HL-60 (cell line): ENCODE measurements at regions not wholly inside any gene's neighbourhood (a gene's known extent, or its start where the extent isn't known, plus 50 kb on each side); places are given as distances from the start of the nearest gene placed in this dataset.

Experiments
- DNase-seq, 2 experiments: peaks; one replicate each; pipeline ENCODE4 v3.0.0-alpha.2; 2010 to 2020; ENCODE audit warnings: low read depth in 1 of 2, low spot score in 1 of 2
- H3K27ac ChIP-seq: fragments of 250-450 bp; sonication (Bioruptor Pico); replicated peaks from 2 replicates; pipeline ENCODE4 v1.5.1; 2020; ENCODE audit warnings: mild to moderate bottlenecking, moderate library complexity
- H3K27me3 ChIP-seq: fragments of 250-450 bp; sonication (Bioruptor Pico); 2 replicates; pipeline ENCODE4 v1.5.1; 2021; ENCODE audit warnings: mild to moderate bottlenecking, moderate library complexity; ENCODE audit not compliant: insufficient read depth, poor library complexity, severe bottlenecking
- H3K4me3 ChIP-seq: replicated peaks from 2 replicates; pipeline ENCODE4 v1.5.1; 2011; ENCODE audit warnings: mild to moderate bottlenecking, control low read depth, low read length; ENCODE audit not compliant: insufficient read depth
- GABPA ChIP-seq: IDR thresholded peaks from 2 replicates; pipeline ENCODE4 v1.6.1; 2012; ENCODE audit warnings: low read depth
- POLR2AphosphoS5 ChIP-seq: IDR thresholded peaks from 2 replicates; pipeline ENCODE4 v1.6.1; 2012; ENCODE audit warnings: low read depth
- SPI1 ChIP-seq: IDR thresholded peaks from 2 replicates; pipeline ENCODE4 v1.6.1; 2012; ENCODE audit warnings: low read depth, mild to moderate bottlenecking, borderline replicate concordance
- TF ChIP-seq, protein P1 (sequence below): IDR thresholded peaks from one replicate; pipeline ENCODE4 v1.5.1; 2011; ENCODE audit warnings: low read length, control low read depth, inconsistent platforms; ENCODE audit not compliant: insufficient read depth
- TF ChIP-seq, protein P2 (sequence below): IDR thresholded peaks from 2 replicates; pipeline ENCODE4 v1.6.1; 2012; ENCODE audit warnings: low read depth; ENCODE audit not compliant: insufficient replicate concordance

- Histone ChIP-seq H3K4me3 (no peak overlapping the region), H3K27ac (no peak overlapping the region), H3K27me3 (no peaks in the 10 kb centered on the region)
- TF ChIP-seq, protein P1, sequence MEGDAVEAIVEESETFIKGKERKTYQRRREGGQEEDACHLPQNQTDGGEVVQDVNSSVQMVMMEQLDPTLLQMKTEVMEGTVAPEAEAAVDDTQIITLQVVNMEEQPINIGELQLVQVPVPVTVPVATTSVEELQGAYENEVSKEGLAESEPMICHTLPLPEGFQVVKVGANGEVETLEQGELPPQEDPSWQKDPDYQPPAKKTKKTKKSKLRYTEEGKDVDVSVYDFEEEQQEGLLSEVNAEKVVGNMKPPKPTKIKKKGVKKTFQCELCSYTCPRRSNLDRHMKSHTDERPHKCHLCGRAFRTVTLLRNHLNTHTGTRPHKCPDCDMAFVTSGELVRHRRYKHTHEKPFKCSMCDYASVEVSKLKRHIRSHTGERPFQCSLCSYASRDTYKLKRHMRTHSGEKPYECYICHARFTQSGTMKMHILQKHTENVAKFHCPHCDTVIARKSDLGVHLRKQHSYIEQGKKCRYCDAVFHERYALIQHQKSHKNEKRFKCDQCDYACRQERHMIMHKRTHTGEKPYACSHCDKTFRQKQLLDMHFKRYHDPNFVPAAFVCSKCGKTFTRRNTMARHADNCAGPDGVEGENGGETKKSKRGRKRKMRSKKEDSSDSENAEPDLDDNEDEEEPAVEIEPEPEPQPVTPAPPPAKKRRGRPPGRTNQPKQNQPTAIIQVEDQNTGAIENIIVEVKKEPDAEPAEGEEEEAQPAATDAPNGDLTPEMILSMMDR, result no peak
- TF ChIP-seq GABPA (no peak), POLR2AphosphoS5 (no peak), SPI1 (no peak)
- TF ChIP-seq, protein P2, sequence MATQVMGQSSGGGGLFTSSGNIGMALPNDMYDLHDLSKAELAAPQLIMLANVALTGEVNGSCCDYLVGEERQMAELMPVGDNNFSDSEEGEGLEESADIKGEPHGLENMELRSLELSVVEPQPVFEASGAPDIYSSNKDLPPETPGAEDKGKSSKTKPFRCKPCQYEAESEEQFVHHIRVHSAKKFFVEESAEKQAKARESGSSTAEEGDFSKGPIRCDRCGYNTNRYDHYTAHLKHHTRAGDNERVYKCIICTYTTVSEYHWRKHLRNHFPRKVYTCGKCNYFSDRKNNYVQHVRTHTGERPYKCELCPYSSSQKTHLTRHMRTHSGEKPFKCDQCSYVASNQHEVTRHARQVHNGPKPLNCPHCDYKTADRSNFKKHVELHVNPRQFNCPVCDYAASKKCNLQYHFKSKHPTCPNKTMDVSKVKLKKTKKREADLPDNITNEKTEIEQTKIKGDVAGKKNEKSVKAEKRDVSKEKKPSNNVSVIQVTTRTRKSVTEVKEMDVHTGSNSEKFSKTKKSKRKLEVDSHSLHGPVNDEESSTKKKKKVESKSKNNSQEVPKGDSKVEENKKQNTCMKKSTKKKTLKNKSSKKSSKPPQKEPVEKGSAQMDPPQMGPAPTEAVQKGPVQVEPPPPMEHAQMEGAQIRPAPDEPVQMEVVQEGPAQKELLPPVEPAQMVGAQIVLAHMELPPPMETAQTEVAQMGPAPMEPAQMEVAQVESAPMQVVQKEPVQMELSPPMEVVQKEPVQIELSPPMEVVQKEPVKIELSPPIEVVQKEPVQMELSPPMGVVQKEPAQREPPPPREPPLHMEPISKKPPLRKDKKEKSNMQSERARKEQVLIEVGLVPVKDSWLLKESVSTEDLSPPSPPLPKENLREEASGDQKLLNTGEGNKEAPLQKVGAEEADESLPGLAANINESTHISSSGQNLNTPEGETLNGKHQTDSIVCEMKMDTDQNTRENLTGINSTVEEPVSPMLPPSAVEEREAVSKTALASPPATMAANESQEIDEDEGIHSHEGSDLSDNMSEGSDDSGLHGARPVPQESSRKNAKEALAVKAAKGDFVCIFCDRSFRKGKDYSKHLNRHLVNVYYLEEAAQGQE, result no peak
- DNase-seq, result no peak
These were observed 297.5 kb downstream of the CGGBP1 start for GRCh38 chr3:87761341-87761740.

DNA sequence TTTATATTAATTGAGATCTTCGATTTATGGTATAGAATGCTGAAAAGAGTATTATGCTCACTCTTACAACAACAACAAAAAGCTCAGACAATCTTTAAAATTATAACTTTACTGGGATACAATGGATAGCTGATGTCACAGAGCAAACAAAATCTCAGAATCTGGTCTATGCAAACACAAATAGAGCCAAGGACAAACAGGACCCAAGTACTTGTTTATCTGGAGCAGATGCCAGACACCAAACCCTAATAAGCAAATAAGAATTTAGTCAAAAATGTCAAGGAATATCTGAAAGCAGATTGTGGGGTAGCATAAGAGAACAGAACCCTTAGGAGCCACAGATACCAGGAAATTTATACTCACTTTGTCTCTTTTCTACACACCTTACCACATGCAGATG, 302.2 kb downstream of the CGGBP1 start:
- no peak overlapping the region for H3K27ac ChIP-seq
- no peak for DNase-seq
- H3K4me3 ChIP-seq, result no peak overlapping the region
- H3K27me3 ChIP-seq, result no peaks in the 10 kb centered on the region
- TF ChIP-seq, protein P2, result no peak
- TF ChIP-seq POLR2AphosphoS5 (no peak), SPI1 (no peak), GABPA (no peak)
- TF ChIP-seq, protein P1, result no peak

- DNase-seq, result no peak
- Histone ChIP-seq H3K27me3 (no peaks in the 10 kb centered on the region), H3K27ac (no peak overlapping the region), H3K4me3 (no peak overlapping the region)
- TF ChIP-seq POLR2AphosphoS5 (no peak), SPI1 (no peak), GABPA (no peak)
- TF ChIP-seq, protein P2, result no peak
- TF ChIP-seq, protein P1, result no peak
These were observed 303.0 kb downstream of the CGGBP1 start for GRCh38 chr3:87755852-87756251.
